IPS-15b (cell line): ENCODE measurements at regions not wholly inside any gene's neighbourhood (a gene's known extent, or its start where the extent isn't known, plus 50 kb on each side); places are given as distances from the start of the nearest gene placed in this dataset.

Source experiments
- H3K27me3 ChIP-seq: one replicate; pipeline ENCODE4 v1.6.1; 2013; ENCODE audit warnings: low read length; ENCODE audit not compliant: control insufficient read depth, insufficient read depth
- H3K36me3 ChIP-seq: one replicate; pipeline ENCODE4 v1.6.1; 2013; ENCODE audit warnings: low read length; ENCODE audit not compliant: control insufficient read depth, insufficient read depth
- H3K4me1 ChIP-seq: one replicate; pipeline ENCODE4 v1.6.1; 2013; ENCODE audit warnings: mild to moderate bottlenecking, low read length; ENCODE audit not compliant: control insufficient read depth, insufficient read depth
- H3K4me3 ChIP-seq: one replicate; pipeline ENCODE4 v1.5.1; 2013; ENCODE audit warnings: low read depth, low read length
- H3K9ac ChIP-seq: one replicate; pipeline ENCODE4 v1.6.1; 2013; ENCODE audit warnings: low read depth, mild to moderate bottlenecking, low read length
- H3K9me3 ChIP-seq: one replicate; pipeline ENCODE4 v1.6.1; 2013; ENCODE audit warnings: mild to moderate bottlenecking, low read length; ENCODE audit not compliant: control insufficient read depth, insufficient read depth

- no peaks in the 10 kb centered on the region for H3K4me1 ChIP-seq
- no peaks in the 10 kb centered on the region for H3K27me3 ChIP-seq
- no peak overlapping the region for H3K4me3 ChIP-seq
- no peaks in the 10 kb centered on the region for H3K36me3 ChIP-seq
- no peak overlapping the region for H3K9ac ChIP-seq
- H3K9me3 ChIP-seq, result no peaks in the 10 kb centered on the region
Measured at GRCh38 chr14:97328743-97329142, 531.6 kb downstream of the VRK1 start.

DNA sequence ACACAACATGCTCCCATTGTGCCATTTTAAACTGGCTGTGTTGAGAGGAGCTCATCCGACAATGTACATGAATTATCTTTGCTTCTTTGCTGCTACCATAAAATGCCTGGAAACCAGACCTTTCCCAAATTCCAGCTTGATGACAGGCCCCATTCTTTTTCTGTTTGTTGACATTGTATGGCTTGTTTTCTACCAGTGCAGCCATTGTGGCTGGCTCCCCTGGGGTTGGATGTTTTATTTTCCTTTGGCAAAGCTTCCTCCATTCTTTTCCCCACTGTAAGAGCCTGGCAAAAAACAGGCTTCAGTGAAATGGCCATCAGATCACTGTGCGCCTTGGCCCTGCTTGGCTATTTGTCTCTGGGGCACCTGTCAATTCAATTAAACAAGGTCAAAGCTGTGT is 532.5 kb downstream of the VRK1 start:
- Histone ChIP-seq H3K27me3 (no peaks in the 10 kb centered on the region), H3K9ac (no peak overlapping the region), H3K36me3 (no peaks in the 10 kb centered on the region), H3K4me1 (no peaks in the 10 kb centered on the region), H3K9me3 (no peaks in the 10 kb centered on the region), H3K4me3 (no peak overlapping the region)

GRCh38 chr14:97331058-97331457 is 533.9 kb downstream of the VRK1 start:
- Histone ChIP-seq H3K9me3 (no peaks in the 10 kb centered on the region), H3K4me3 (no peak overlapping the region), H3K9ac (no peak overlapping the region), H3K27me3 (no peaks in the 10 kb centered on the region), H3K4me1 (no peaks in the 10 kb centered on the region), H3K36me3 (no peaks in the 10 kb centered on the region)

DNA sequence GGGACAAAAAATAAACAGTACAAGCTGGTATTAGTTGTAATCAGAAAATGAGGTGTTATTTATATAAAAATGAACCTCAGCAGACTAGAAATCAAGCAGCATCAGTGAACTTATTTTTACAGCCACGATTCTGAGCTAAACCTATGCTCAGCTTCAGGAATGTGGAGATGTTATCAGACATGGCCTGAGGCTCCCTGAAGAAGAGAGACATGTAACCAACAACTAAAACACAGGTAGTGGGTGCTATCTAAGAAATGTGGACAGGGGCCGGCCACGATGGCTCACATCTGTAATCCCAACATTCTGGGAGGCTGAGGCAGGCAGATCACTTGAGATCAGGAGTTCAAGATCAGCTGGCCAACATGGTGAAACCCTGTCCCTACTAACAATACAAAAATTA is 534.3 kb downstream of the VRK1 start:
- Histone ChIP-seq H3K9me3 (no peaks in the 10 kb centered on the region), H3K36me3 (no peaks in the 10 kb centered on the region), H3K9ac (no peak overlapping the region), H3K4me3 (no peak overlapping the region), H3K27me3 (no peaks in the 10 kb centered on the region), H3K4me1 (no peaks in the 10 kb centered on the region)

GRCh38 chr14:97336179-97336578 is 539.0 kb downstream of the VRK1 start:
- Histone ChIP-seq H3K4me3 (no peak overlapping the region), H3K27me3 (no peaks in the 10 kb centered on the region), H3K4me1 (no peaks in the 10 kb centered on the region), H3K9me3 (no peaks in the 10 kb centered on the region), H3K9ac (no peak overlapping the region), H3K36me3 (no peaks in the 10 kb centered on the region)

DNA sequence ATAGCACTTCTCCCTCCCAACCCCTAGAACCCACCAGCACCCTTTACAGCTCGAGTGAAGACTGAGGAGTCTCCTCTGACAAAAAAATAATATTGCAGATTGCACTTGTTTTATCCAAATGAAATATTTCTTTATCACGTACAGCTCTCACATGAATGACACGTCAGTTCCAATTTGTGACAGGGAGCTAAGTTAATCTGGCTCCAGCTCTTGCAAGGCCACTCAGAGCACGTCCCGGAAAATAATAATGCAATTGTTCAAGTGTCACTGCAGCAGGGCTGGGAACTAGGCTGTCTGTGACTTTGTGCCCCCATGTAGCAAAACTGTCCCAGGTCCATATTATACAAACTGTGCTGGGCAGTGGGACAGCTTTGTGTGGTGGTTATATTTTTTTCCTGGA is 539.6 kb downstream of the VRK1 start:
- no peaks in the 10 kb centered on the region for H3K9me3 ChIP-seq
- H3K4me3 ChIP-seq, result no peak overlapping the region
- H3K9ac ChIP-seq, result no peak overlapping the region
- H3K27me3 ChIP-seq, result no peaks in the 10 kb centered on the region
- H3K36me3 ChIP-seq, result no peaks in the 10 kb centered on the region
- no peaks in the 10 kb centered on the region for H3K4me1 ChIP-seq

- Histone ChIP-seq H3K4me1 (no peaks in the 10 kb centered on the region), H3K9me3 (no peaks in the 10 kb centered on the region), H3K27me3 (no peaks in the 10 kb centered on the region), H3K4me3 (no peak overlapping the region), H3K36me3 (no peaks in the 10 kb centered on the region), H3K9ac (no peak overlapping the region)
Measured at GRCh38 chr14:97337267-97337666, 540.1 kb downstream of the VRK1 start.

- no peak overlapping the region for H3K9ac ChIP-seq
- no peaks in the 10 kb centered on the region for H3K27me3 ChIP-seq
- H3K4me3 ChIP-seq, result no peak overlapping the region
- H3K9me3 ChIP-seq, result no peaks in the 10 kb centered on the region
- H3K36me3 ChIP-seq, result no peaks in the 10 kb centered on the region
- H3K4me1 ChIP-seq, result no peaks in the 10 kb centered on the region
Measured at GRCh38 chr14:97337670-97338069, 540.5 kb downstream of the VRK1 start.

GRCh38 chr14:97344666-97345065 is 547.5 kb downstream of the VRK1 start:
- no peaks in the 10 kb centered on the region for H3K27me3 ChIP-seq
- H3K36me3 ChIP-seq, result no peaks in the 10 kb centered on the region
- no peak overlapping the region for H3K9ac ChIP-seq
- no peaks in the 10 kb centered on the region for H3K4me1 ChIP-seq
- no peak overlapping the region for H3K4me3 ChIP-seq
- H3K9me3 ChIP-seq, result no peaks in the 10 kb centered on the region

DNA sequence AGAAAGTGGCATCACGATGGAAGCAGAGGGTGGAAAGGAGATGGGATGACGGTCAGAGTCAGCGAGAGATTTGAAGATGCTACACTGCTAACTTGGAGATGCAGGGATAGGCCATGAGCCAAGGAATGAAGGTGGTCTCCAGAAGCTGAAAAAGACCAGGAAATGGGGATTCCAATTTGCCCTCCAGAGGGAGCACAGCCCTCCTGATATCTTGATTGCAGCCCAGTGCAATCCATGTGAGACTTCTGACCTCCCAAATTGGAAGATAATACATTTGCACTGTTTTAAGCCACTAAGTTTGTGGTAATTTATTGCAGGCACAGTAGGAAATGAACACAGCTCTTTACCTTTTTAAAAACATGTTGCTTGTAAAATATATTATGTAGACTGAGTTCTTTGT is 549.5 kb downstream of the VRK1 start:
- H3K9ac ChIP-seq, result no peak overlapping the region
- no peaks in the 10 kb centered on the region for H3K9me3 ChIP-seq
- H3K4me3 ChIP-seq, result no peak overlapping the region
- H3K27me3 ChIP-seq, result no peaks in the 10 kb centered on the region
- H3K36me3 ChIP-seq, result no peaks in the 10 kb centered on the region
- no peaks in the 10 kb centered on the region for H3K4me1 ChIP-seq

GRCh38 chr14:97349463-97349862 is 552.3 kb downstream of the VRK1 start:
- Histone ChIP-seq H3K27me3 (no peaks in the 10 kb centered on the region), H3K36me3 (no peaks in the 10 kb centered on the region), H3K9ac (no peak overlapping the region)

GRCh38 chr14:97349946-97350345 is 552.8 kb downstream of the VRK1 start:
- Histone ChIP-seq H3K27me3 (no peaks in the 10 kb centered on the region), H3K4me1 (no peaks in the 10 kb centered on the region), H3K9me3 (no peaks in the 10 kb centered on the region), H3K36me3 (no peaks in the 10 kb centered on the region), H3K4me3 (no peak overlapping the region), H3K9ac (no peak overlapping the region)

More at GRCh38 chr14:97349463-97349862, 552.3 kb downstream of the VRK1 start:
- H3K4me3 ChIP-seq, result no peak overlapping the region
- no peaks in the 10 kb centered on the region for H3K9me3 ChIP-seq
- no peaks in the 10 kb centered on the region for H3K4me1 ChIP-seq

DNA sequence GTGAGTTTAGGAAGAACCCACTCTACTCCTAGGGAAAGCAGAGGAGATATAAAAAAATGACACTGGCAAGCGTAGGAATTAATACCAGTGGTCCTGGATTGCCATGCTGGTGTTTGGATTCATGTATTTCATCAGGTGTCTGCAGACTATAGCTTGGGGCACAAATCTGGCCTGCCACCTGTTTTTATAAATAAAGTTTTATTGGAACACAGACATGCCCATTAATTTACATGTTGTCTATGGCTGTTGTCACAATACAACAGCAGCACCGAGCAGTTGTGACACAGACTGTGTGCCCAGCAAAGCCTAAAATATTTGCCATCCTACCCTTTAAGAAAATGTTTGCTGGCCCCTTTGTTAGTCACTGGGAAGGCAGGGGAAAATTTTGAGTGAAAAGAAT is 553.2 kb downstream of the VRK1 start:
- no peaks in the 10 kb centered on the region for H3K27me3 ChIP-seq
- H3K9me3 ChIP-seq, result no peaks in the 10 kb centered on the region
- H3K36me3 ChIP-seq, result no peaks in the 10 kb centered on the region
- H3K4me3 ChIP-seq, result no peak overlapping the region
- no peak overlapping the region for H3K9ac ChIP-seq
- no peaks in the 10 kb centered on the region for H3K4me1 ChIP-seq
